GM19372 (cell line): ENCODE measurements at regions not wholly inside any gene's neighbourhood (a gene's known extent, or its start where the extent isn't known, plus 50 kb on each side); places are given as distances from the start of the nearest gene placed in this dataset.
"Not testable (repeated sequence)": the region's sequence is repeated elsewhere in the genome, so short reads cannot be mapped to it uniquely, and the experiment has no call there.

Experiments used
- ATAC-seq: cut with Tn5 transposase; IDR thresholded peaks from one replicate; pipeline ENCODE4 v1.9.1; 2021; ENCODE audit warnings: mild to moderate bottlenecking, low read depth, moderate library complexity; ENCODE audit not compliant: unreplicated experiment

- ATAC-seq: no peak
These were observed 486.3 kb upstream of the MARCKS start for GRCh38 chr6:113370508-113371502.

- ATAC-seq: not testable (repeated sequence)
These were observed 481.7 kb upstream of the MARCKS start for GRCh38 chr6:113375466-113375865.

DNA sequence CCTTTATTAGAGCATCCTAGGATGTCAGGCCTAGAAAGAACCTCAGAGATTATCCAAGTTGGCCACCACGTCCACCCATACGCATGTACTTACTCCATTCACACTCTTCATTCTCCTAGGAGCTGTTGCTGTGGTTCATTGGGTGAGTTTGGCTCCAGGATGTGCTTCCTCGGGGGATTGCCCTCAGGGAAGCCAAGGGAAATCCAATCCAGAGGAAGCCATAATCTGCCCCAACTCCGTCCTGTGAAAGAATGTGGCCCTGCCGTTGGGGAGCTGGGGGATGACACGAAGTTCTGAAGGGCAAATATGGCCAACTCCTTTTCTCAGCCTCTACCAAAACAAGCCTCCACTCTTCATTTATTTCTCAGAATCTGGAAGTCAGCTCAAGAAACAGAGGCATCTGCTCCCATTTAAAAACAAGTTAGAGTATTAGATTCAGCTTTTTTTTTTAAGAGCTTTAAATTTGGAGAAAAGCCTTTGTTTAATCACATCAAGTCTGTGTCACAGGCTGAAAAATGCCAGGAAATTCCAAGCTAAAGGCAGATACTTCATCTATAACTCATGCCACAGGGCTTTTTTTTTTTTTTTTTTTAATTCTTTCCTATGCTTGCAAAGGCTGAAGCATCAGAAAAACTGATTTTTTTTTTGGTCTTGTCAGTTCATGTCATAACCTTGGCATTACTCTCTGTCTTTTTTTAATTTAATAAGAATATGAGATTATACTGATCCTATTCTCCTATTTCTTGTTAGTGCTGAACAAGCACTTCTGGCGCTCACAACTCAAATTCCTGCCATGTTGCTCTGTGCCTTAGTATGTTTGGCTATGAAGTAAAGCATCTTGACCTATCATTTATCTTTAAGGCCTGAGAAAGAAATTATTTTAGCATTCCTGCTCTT is 480.9 kb upstream of the MARCKS start:
- ATAC-seq: no peak

DNA sequence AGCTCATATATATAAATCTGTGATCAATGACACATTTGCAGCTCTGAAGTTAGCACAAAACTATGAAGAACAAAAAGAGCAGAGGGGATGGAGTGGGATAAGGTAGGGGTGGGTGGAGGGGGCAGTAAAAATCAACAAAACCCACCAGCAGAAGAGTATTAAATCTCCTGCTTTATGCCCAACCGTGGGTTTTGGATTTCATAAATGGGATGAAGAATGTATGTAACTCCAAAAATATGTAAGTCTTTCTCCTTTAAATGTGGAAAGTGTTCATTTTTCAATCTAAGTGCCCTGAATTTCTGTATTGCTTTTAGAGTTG is 480.3 kb upstream of the MARCKS start:
- no peak for ATAC-seq

- ATAC-seq: peak; percentile 53
These were observed 479.7 kb upstream of the MARCKS start for GRCh38 chr6:113377362-113377942.

DNA sequence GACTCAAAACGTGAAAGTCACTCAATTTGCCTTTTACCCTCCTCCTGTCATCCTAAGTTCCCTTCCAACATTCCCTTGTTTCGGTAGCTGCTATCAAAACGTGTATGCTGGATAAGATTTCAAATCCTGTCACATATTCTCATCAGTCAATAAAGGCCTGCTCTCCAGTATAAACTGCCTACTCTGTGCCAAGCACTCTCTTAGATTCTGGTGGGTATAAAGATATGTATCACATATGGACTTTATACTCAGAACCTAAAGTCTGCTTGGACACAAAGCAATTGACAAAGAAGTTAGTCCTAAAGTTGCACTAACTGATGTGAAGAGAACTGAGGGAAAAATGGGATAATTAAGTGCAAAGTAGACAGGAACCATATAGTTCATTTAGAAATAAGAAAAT is 476.6 kb upstream of the MARCKS start:
- no peak for ATAC-seq

GRCh38 chr6:113381232-113381631 is 475.9 kb upstream of the MARCKS start:
- no peak for ATAC-seq

DNA sequence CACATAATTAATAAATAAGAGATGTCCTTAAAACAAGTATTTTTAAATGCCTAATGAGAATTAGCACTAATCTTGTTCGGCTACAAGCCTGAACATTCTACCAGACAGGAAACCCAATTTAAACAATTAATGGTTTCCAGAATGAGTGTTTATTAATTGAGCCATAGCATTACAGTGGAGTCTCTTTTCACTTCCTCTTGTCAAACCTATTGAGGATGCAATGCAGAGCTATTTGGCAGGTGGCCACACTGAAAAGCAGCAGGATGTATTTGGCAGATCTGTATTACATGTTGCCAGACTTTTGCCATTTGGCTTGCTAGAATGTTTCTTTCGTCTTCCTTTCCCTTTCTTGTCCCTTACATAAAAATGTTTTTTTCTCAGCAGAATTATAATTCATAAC is 475.2 kb upstream of the MARCKS start:
- ATAC-seq: peak; percentile 80

DNA sequence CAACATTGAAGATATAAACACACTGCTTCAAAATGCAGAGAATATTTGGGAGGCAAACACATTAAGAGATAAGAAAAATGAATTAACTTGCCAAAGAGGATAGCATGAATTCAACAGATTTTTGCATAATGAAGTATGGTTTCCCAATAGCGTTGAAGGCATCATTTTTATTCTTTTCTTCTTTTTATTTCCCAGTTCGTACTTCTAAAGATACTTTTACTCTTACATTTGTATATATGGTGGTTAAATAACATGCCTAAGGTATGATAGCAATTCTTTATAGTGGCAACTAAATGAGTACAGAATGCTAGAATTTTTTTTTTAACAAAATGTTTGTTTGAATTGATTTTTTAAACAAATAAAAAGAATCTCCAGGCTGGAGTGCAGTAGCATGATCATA is 473.4 kb upstream of the MARCKS start:
- ATAC-seq: no peak

GRCh38 chr6:113385020-113385431 is 472.1 kb upstream of the MARCKS start:
- ATAC-seq: no peak

- ATAC-seq: no peak
These were observed 468.1 kb upstream of the MARCKS start for GRCh38 chr6:113388996-113389395.

DNA sequence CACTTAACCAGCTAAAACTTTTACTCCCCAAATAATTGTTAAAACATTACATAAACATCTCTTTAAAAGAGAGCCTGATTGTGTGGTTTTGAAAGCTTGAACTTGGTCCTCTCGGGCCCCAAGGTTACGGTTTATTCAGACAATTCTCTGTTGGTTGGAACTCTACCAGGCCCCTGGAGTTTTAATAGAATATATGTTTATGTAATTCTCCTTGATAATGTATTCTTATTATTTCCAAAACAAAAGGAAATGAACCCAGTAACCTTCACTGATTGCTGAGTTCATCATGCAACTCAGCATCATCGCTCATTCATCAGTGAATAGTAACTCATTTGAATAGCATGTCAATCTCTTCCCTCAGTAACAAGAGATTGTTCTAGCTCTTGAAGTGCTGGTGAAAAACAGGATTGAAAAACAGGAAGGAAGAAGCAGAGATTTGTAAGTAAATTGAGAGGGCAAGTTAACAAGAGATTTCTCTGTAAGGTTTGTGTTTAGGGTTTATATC is 464.5 kb upstream of the MARCKS start:
- no peak for ATAC-seq

DNA sequence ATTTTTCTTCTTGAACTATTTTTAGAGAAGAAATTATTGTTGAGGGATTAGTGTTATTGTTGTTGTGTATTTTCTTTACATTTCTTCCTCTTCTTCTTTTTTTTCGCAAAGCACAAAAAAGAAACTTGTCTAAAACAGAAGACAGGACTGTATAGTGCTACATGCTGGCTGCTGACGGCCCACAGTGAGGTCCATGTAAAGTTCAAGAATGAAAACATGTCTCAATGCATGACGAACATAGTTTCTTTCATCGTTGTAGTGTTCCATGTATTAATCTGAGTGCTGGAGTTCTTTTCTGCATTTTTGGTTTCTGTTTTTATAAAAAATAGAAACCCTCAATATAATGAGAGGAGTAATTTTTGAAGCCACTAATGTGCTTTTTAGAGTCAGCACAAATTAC is 462.9 kb upstream of the MARCKS start:
- ATAC-seq: no peak

DNA sequence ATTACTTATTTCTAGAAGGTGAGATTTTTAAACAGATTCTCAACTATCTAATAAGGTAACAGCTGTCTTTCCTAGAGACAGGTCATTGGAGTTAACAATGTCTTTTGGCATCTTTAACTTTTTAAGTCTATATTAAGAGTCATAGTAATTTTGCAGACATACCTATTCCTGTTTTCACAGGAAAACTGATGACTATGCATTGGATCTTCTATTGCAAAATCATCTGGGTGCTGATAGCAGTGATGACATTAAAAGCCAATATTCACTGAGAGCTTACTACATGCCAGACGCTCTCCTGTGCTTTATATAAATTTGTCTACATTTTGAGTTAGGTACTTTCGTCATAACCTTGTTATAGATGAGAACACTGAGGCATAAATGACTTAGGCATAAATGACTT is 462.4 kb upstream of the MARCKS start:
- no peak for ATAC-seq

- no peak for ATAC-seq
These were observed 460.4 kb upstream of the MARCKS start for GRCh38 chr6:113396730-113397129.

- ATAC-seq: no peak
These were observed 459.9 kb upstream of the MARCKS start for GRCh38 chr6:113397236-113397635.

- ATAC-seq: no peak
These were observed 455.9 kb upstream of the MARCKS start for GRCh38 chr6:113401231-113401630.

GRCh38 chr6:113402544-113402943 is 454.6 kb upstream of the MARCKS start:
- ATAC-seq: no peak

GRCh38 chr6:113403966-113404595 is 453.1 kb upstream of the MARCKS start:
- ATAC-seq: no peak

DNA sequence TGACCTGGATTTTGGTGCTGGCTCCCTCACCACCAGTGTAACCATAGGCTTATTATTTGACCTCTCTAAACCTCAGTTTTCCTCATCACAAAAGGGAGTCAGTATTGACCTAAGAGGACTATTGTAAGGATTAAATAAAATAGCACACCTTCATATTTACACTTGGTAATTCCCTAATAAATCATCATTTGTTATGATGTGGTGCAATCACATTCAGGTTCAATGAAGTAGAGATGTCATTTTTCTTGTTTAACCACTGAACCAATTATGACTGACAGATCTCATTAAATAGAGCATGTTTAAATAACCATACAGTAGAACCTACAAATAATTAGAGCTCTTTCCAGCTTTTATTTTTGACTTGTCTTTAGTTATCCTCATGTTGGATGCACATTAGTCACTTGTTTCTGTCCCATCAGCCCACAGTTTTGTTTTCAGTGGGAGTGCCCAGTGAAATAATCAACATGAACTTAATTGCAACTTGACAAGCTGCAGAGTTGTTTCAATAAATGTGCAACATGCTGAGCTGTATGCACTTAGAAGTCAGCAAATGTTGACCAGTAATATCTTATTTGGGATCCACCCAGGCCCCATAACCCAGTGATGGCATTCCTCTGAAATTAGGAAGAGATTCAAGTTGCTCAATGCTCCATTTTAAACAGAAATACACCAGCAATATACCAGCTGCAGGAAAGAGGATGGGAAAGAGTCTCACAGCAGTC is 451.7 kb upstream of the MARCKS start:
- no peak for ATAC-seq
